GM19351 (cell line): ENCODE measurements at regions not wholly inside any gene's neighbourhood (a gene's known extent, or its start where the extent isn't known, plus 50 kb on each side); places are given as distances from the start of the nearest gene placed in this dataset.
A peak's percentile ranks its signal among the peaks of the same experiment; 100 is the strongest.
"Not testable (repeated sequence)": the region's sequence is repeated elsewhere in the genome, so short reads cannot be mapped to it uniquely, and the experiment has no call there.

Experiments
- ATAC-seq: cut with Tn5 transposase; IDR thresholded peaks from one replicate; pipeline ENCODE4 v1.9.1; 2021; ENCODE audit warnings: mild to moderate bottlenecking, moderate library complexity; ENCODE audit not compliant: unreplicated experiment

DNA sequence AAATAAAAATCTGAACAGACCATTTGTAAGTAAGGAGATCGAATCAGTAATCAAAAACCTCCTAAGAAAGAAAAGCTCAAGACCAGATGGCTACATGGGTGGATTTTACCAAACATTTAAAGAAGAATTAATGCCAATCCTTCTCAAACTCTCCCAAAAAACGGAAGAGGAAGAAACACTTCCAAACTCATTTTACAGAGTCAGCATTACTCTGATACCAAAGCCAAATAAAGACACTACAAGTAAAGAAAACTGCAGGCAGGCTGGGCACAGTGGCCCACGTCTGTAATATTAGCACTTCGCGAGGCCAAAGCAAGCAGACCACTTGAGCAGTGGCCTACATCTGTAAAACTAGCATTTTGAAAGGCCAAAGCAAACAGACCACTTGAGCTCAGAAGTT is 159.8 kb downstream of the DPY19L2 start:
- no peak for ATAC-seq

DNA sequence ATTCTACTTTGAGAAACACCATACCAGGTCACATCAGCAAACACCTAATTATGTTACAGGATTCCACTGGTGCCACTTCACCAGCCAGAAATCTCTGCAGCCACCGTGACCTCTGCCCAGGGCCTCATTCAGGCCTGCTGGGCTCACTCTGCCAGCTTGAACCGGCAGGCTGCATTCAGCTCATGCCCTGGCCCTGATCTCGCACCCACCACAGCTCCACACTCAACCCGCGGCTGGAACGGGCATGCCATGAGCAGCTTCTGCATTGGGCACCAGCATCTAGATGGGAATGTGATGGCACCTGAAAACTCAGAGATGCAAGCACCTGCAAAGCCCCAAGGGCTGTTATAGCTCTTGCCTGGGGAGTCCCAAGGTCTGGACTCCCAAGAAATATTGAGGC is 168.7 kb downstream of the DPY19L2 start:
- no peak for ATAC-seq

DNA sequence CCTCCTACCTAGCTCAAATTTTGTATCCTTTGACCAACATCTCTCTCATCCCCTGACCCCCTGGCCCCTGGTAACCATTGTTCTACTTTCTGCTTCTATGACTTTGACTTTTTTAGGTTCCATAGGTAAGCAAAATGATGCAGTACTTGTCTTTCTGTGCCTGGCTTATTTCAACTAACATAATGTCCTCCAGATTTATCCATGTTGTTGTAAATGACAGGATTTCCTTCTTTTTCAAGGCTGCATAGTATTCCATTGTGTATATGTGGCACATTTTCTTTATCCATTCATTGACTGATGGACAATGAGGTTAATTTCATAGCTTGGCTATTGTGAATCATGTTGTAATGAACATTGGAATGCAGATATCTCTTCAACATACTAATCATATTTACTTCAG is 170.1 kb downstream of the DPY19L2 start:
- no peak for ATAC-seq

DNA sequence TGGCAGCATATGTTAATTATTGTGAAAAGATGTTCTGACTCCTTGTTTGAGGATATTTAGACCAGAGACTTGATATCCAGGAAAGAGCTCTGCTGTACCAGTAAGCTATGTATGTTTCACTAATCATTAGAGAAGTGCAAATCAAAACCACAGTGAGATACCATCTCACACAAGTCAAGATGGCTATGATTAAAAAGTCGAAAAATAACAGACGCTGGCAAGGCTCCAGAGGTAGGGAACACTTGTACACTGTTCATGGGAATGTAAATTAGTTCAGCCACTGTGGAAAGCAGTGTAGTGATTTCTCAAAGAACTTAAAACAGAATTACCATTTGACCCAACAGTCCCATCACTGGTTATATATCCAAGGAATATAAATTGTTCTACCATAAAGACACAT is 171.6 kb downstream of the DPY19L2 start:
- ATAC-seq, result no peak

DNA sequence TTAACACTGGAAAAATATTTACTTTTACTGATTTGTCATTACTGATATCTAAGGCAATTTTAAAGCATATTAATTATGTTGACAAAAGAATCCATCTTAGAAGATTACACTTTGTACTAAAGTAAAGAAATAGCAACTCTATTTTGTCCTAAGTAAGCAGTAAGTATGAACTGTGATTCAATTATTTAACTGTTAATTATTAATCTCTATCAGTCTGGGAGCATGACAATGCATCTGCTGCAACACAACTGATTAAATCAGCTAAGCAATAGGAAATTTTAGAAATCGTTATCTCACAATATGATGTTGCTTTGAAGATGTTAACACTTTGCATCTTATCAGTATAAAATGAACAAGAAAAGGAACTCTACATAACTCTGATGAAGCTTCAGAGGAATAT is 172.3 kb downstream of the DPY19L2 start:
- no peak for ATAC-seq

DNA sequence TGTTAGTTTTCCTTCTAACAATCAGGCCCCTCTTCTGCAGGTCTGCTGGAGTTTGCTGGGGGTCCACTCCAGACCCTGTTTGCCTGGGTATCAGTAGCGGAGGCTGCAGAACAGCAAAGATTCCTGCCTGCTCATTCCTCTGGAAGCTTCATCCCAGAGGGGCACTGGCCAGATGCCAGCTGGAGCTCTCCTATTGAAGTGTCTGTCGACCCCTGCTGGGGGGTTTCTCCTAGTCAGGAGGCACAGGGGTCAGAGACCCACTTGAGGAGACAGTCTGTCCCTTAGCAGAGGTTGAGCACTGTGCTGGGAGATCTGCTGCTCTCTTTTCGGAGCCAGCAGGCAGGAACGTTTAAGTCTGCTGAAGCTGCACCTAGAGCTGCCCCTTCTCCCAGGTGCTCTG is 174.9 kb downstream of the DPY19L2 start:
- not testable (repeated sequence) for ATAC-seq

DNA sequence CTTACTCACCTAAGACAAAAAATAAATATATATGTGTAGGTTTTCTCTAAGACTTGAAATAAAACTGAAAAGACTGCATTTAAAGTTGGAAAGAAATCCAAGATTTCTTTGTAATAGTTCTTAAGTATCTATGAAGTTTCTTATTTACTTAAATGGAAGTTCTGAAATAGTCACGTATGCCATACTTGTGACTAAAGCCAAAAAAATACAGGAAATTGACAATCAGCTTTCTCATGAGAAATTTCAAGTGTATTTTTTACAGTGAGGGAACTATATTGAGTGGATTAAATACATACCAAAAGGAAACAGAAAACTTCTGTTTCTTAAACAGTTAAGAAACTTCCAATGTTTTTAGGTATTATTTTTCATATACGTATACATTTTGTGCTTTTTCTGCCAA is 188.1 kb downstream of the DPY19L2 start:
- ATAC-seq, result peak; percentile 48

DNA sequence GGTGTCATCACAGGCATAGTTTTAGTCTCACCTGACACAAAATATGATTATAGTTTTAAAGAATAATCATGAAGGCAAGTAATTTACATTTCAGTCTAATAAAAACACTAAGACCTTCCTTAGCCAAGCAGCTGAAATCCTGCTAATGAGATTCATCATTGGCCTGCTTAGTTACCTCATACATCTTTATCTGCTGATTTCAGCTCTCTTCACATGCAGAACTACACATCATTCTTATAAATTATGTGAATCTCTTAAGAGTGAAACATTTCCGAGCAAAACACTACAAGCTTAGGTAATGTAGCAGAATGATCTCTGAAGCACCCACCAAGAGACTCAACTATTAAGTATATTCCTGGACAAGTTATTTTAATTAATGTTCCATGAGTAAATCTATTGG is 198.1 kb downstream of the DPY19L2 start:
- no peak for ATAC-seq

DNA sequence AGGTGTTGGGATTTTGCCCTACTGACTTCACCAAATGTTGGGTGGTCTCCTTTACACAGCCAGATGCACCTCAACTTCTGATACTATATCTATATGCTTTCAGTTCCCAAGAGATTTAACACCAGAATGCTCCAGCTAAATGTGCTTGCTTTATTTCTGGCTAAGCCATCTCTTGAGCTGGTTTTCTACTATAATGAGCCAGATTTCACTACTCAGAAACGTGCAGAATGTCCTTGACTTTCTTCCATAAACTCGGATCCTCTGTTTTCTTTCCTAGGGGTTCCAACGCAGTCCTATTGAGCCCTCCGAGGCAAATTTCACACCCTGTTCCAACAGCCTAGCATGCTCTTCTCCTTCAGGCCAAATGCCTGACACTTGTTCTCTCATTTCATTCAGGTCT is 200.3 kb downstream of the DPY19L2 start:
- no peak for ATAC-seq

DNA sequence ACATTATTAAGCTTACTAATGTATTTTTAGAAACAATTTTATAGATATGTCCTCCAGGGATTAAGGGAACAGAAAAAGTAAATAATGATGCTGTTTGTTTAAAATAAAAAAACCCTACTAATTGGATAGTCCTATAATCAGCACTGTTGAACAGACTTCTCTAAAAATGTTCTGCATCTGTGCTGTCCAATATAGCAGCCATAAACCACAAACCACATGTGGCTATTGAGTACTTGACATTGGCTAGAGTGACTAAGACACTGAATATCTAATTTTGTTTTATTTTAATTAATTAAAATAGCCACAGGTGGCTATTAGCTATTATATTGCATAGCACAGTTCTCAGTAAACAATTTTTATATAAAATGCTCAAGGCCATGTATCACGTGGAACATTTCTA is 210.4 kb downstream of the DPY19L2 start:
- ATAC-seq, result no peak

DNA sequence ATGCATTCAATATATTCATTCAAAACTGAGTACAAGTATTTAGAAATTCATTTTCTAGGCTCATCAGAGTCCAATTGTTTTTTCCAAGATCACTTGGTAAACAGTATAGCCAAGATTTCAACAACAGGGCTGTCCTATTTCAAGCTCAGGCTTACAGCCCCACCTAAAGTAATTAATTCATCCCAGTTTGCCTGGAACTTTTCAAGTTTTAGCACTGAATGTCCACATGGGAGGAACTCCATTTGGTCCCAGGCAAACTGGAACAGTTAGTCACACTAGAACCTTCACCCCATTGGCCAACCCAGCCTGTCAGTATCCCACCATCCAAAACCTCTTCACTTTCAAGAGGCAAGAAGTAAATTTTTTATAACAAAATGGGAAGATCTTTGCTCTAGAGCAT is 210.9 kb downstream of the DPY19L2 start:
- no peak for ATAC-seq

DNA sequence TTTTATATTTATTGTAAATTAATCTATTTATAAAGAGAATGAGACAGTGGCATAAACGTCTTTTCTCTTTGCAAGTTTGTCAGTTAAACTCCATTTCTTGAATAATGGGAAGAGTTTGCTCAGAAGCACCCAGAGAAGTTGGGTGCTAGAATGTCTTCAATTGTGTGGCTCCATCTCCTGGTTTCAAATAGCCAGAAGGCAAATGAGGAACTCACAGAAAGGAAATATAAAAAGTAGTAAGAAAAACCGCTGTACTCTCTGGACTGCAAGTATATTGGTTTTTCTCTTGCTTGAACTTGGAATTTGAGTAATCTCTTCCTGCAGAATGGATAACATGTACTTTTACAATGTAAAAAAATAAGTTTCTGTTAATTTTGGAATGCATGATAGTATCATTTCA is 217.5 kb downstream of the DPY19L2 start:
- ATAC-seq, result no peak

DNA sequence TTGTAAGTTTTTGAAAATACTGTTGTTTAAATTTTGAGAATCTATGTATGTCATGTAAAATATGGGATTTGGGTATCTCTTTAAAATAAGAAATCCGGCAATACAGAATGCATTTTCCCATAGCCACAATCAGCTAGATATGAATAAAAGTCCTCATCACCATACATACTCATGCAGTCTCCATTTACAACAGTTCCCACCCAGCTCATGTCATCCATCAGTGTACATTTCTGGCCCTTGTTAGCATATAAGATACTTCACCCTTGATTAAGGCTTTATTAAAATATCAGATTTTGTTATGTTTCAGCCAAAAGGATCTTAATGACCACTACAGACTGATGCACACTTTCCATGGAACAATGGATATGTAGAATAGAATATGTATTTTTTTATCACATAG is 218.0 kb downstream of the DPY19L2 start:
- ATAC-seq, result no peak

DNA sequence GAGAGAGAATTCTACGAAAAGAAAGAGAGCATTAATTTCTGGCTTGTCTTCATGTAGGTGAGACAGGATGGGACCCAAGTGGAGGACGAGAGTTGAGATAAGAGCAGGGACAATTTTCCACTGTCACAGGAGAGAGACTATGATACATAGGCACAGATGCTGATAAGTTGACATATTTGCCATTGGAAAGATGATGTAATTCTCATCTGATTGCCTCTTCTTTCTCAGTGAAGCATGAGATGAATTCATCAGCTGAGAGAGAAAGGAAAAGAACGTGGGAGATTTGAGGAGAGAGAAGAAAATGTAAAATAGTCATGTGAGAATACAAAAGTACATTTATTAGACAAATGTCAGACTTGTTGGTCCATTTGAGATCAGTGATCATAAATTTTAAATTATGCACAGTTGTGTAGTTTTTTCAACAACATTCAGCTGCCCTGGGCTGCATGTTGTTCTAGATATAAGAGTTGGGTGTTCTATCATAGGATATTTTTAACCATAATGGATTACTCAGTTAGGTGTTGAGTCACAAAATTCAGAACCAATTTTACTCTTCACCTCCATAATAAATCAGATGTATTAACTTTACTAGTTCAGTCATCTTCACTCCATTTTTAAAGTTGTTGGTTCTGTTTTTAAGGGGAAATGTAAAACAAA is 222.9 kb downstream of the DPY19L2 start:
- no peak for ATAC-seq

DNA sequence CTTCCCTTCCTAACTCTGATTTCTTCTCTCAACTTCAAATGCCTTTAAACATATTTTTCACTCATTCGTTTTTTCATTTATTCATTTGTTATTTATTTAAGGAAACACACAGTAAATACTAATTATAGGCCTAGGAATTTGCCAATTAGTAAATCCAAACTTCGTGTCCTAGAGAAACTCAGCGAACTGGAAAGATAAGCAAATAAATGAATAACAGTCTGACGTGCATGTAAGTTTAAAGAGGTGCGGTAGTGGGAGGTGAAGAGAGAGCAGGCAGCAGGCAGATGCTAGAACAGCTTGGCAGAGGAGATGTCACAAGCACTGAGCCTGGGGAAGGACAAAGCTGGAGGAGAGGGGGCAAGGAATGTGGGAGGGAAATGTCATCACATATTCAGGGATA is 228.2 kb downstream of the DPY19L2 start:
- no peak for ATAC-seq

DNA sequence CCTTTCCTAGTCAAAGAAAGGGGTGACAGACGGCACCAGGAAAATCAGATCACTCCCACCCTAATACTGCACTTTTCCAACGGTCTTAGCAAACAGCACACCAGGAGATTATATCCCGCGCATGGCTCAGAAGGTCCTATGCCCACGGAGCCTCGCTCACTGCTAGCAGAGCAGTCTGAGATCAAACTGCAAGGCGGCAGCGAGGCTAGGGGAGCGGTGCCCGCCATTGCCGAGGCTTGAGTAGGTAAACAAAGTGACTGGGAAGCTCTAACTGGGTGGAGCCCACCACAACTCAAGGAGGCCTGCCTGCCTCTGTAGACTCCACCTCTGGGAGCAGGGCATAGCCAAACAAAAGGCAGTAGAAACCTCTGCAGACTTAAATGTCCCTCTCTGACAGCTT is 233.9 kb downstream of the DPY19L2 start:
- ATAC-seq, result not testable (repeated sequence)

DNA sequence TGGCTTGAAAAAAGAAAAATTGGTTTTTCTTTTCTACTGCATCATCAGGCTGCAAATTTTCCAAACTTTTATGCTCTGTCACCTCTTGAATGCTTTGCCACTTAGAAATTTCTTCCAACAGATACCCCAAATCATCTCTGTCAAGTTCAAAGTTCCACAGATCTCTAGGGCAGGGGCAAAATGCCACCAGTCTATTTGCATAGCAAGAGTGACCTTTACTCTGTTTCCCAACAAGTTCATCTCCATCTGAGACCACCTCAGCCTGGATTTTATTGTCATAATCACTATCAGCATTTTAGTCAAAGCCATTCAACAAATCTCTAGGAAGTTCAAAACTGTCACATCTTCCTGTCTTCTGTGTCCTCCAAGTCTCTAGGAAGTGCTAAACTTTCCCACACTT is 240.3 kb downstream of the DPY19L2 start:
- ATAC-seq, result not testable (repeated sequence)

DNA sequence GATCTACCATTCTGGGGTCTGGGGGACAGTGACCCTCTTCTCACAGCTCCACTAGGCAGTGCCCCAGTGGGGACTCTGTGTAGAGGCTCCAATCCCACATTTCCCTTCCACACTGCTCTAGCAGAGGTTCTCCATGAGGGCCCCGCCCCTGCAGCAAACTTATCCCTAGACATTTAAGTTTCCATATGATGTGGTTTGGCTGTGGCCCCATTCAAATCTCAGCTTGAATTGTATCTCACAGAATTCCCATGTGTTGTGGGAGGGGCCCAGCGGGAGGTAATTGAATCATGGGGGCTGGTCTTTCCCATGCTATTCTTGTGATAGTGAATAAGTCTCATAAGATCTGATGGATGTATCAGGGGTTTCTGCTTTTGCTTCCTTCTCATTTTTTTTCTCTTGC is 241.3 kb downstream of the DPY19L2 start:
- not testable (repeated sequence) for ATAC-seq

DNA sequence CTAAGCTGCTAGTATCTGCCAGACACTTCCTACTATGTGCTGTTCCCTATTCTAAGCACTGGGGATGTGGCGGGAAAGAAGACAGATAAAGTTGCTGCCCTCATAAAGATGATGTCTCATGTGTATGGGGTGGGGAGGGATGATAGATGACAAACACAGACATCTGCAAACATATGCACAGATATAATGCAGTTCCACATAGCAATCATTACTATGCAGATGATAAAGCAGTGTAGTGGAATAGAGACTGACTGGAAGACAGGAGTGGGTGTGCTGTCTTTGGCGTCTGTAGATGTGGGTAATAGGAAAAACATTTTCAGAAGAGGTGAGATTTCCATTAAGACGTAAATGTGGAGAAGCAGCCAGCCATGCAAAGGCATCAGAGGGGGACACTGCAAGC is 243.6 kb downstream of the DPY19L2 start:
- ATAC-seq, result no peak

DNA sequence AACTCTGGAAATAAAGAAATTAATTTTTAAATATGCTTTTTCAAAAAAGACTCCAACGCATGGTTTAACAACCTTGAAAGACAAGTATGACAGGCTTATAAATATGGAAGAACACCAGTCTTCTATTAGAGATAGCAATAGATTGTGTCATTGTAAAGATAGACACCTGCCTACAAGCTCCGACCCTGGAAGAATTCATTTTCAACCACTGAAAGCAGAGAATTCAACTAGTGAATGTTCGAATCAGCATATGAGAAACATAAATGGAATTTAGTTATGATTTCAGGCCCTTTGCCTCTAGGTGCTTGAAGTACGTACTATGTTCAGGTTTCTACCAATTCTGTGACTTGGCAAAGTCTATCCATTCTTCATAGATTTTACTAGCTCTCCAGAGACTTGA is 244.5 kb downstream of the DPY19L2 start:
- no peak for ATAC-seq

DNA sequence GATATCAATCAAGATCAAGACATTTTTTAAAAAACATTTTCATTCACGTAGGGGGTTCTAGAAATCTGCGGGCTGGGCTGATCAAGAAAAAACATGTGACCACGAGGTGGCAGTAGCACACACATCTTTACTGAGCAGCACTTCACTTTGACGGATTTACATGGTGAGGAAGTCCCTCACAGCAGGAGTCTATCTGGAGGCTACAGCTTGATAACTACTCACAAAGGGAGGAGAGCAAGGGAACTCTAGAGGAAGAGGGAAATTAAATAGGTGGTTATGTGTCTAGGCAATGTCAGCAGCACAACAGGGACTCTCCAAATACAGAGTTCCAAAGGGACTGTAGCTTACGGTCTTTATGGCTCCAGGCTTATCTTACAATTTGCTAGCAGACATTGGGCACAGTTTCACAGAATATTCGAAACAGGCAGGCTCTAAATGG is 248.1 kb downstream of the DPY19L2 start:
- ATAC-seq, result peak; percentile 98

DNA sequence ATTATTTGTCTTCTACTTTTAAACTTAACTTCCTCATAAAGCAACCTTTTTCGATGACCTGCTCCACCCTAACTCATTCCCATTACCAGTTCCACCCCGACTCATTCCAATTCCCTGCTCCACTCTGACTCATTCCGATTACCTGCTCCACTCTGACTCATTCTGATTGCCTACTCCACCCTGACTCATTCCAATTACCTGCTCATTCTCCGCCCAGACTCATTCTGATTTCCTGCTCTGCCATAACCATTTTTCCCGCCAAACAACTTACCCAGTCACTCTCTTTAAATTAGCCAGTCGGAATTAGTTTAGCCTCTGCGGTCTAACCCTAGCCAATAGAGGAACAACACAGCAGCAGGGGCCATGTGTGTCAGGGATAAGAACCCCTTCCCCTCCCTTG is 249.1 kb downstream of the DPY19L2 start:
- ATAC-seq, result no peak

DNA sequence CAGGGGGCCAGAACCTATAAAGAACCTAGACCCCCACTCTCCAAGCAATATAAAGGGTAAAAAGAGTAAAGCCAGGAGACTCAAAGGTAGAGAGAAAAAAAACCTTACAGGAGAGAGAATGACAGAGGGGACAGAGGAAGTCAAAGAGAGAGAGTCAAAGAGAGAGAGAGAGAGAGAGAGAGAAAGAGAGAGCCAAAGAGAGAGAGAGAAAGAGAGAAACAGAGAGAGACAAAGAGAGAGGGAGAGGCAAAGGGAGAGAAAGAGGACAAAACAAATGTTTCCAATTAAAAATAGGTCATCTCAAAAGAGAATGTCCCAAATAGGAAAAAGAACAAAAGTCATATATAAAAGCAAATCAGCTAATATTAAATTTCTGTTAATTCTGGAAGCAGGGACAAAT is 251.5 kb downstream of the DPY19L2 start:
- ATAC-seq, result no peak
